HepG2 (cell line): ENCODE measurements at regions not wholly inside any gene's neighbourhood (a gene's known extent, or its start where the extent isn't known, plus 50 kb on each side); places are given as distances from the start of the nearest gene placed in this dataset.

Experiments
- CTCF ChIP-seq: sonication (generic); formaldehyde crosslinking; IDR thresholded peaks from 2 replicates; pipeline ENCODE4 v1.5.0; 2020; ENCODE audit warnings: mild to moderate bottlenecking, missing genetic modification reagents, moderate library complexity
- MXI1 ChIP-seq: IDR thresholded peaks from 3 replicates; pipeline ENCODE4 v1.6.1; 2012; ENCODE audit warnings: low read depth, low read length, inconsistent platforms, borderline replicate concordance
- SAFB2 ChIP-seq: sonication (generic); formaldehyde crosslinking; IDR thresholded peaks from 2 replicates; pipeline ENCODE4 v1.5.1; 2020; ENCODE audit warnings: missing genetic modification reagents, low read depth, mild to moderate bottlenecking, borderline replicate concordance
- SNAI1 ChIP-seq: sonication (generic); formaldehyde crosslinking; IDR thresholded peaks from 2 replicates; pipeline ENCODE4 v1.5.0; 2020; ENCODE audit warnings: mild to moderate bottlenecking, missing genetic modification reagents, borderline replicate concordance

- no peak for TF ChIP-seq SNAI1 (CRISPR knock-in tag)
- TF ChIP-seq SAFB2 = no peak
- TF ChIP-seq MXI1 = no peak
- no peak for TF ChIP-seq CTCF
Measured at GRCh38 chr12:132404951-132405741, 75.8 kb upstream of the GALNT9 start.
